GM21786 (cell line): ENCODE measurements at regions not wholly inside any gene's neighbourhood (a gene's known extent, or its start where the extent isn't known, plus 50 kb on each side); places are given as distances from the start of the nearest gene placed in this dataset.

ENCODE experiments used
- ATAC-seq: cut with Tn5 transposase; IDR thresholded peaks from one replicate; pipeline ENCODE4 v1.9.1; 2021; ENCODE audit not compliant: unreplicated experiment

GRCh38 chr2:8306530-8307351 is 375.1 kb upstream of the ID2 start:
- no peak for ATAC-seq

- ATAC-seq: no peak
Observed at GRCh38 chr2:8307606-8308180, 374.2 kb upstream of the ID2 start.

GRCh38 chr2:8309131-8309530 is 372.7 kb upstream of the ID2 start:
- no peak for ATAC-seq

- ATAC-seq: no peak
Observed at GRCh38 chr2:8310557-8311455, 371.1 kb upstream of the ID2 start.

GRCh38 chr2:8312221-8312620 is 369.6 kb upstream of the ID2 start:
- no peak for ATAC-seq

GRCh38 chr2:8312861-8313830 is 368.7 kb upstream of the ID2 start:
- ATAC-seq: peak; percentile 82

- ATAC-seq: no peak
Observed at GRCh38 chr2:8314063-8314462, 367.8 kb upstream of the ID2 start.

- ATAC-seq: no peak
Observed at GRCh38 chr2:8315531-8316165, 366.2 kb upstream of the ID2 start.

- no peak for ATAC-seq
Observed at GRCh38 chr2:8316356-8316755, 365.5 kb upstream of the ID2 start.

- ATAC-seq: no peak
Observed at GRCh38 chr2:8317418-8317817, 364.4 kb upstream of the ID2 start.

GRCh38 chr2:8319219-8319618 is 362.6 kb upstream of the ID2 start:
- ATAC-seq: no peak

- no peak for ATAC-seq
Observed at GRCh38 chr2:8320311-8321066, 361.4 kb upstream of the ID2 start.

- no peak for ATAC-seq
Observed at GRCh38 chr2:8322634-8323033, 359.2 kb upstream of the ID2 start.

GRCh38 chr2:8324164-8324856 is 357.5 kb upstream of the ID2 start:
- ATAC-seq: no peak

GRCh38 chr2:8324901-8325300 is 357.0 kb upstream of the ID2 start:
- no peak for ATAC-seq

GRCh38 chr2:8327371-8328100 is 354.3 kb upstream of the ID2 start:
- ATAC-seq: no peak

GRCh38 chr2:8328217-8328616 is 353.6 kb upstream of the ID2 start:
- ATAC-seq: no peak
